SH-SY5Y (cell line): ENCODE measurements at regions not wholly inside any gene's neighbourhood (a gene's known extent, or its start where the extent isn't known, plus 50 kb on each side); places are given as distances from the start of the nearest gene placed in this dataset.

Experiments used
- GATA2 ChIP-seq: IDR thresholded peaks from 2 replicates; pipeline ENCODE4 v1.6.1; 2011; ENCODE audit warnings: mild to moderate bottlenecking, low read depth, low read length
- GATA3 ChIP-seq: IDR thresholded peaks from 2 replicates; pipeline ENCODE4 v1.6.1; 2011; ENCODE audit warnings: low read depth, mild to moderate bottlenecking, low read length, moderate library complexity

GRCh38 chr18:27673861-27674260, 488.8 kb upstream of the CHST9 start:
- TF ChIP-seq GATA3 = no peak
- no peak for TF ChIP-seq GATA2
